Activated CD4-positive, alpha-beta memory T cell treated with anti-CD3 and anti-CD28 coated beads for 36 hours (primary cell): ENCODE measurements at regions not wholly inside any gene's neighbourhood (a gene's known extent, or its start where the extent isn't known, plus 50 kb on each side); places are given as distances from the start of the nearest gene placed in this dataset.
"Not testable (repeated sequence)": the region's sequence is repeated elsewhere in the genome, so short reads cannot be mapped to it uniquely, and the experiment has no call there.

ENCODE experiments used
- CTCF ChIA-PET: fragments of 350-600 bp; sonication (Branson Sonifier 250); formaldehyde crosslinking; loops from one replicate; lab custom pipeline; 2021; ENCODE audit warnings: antibody characterized with exemption, inconsistent platforms; lab: Charles Lee
- POLR2A ChIA-PET: fragments of 350-600 bp; sonication (Branson Sonifier 250); formaldehyde crosslinking; loops from one replicate; lab custom pipeline; 2021; ENCODE audit warnings: antibody characterized with exemption; lab: Charles Lee
- DNase-seq: peaks from one replicate; pipeline ENCODE4 v3.0.0-alpha.2; 2020
- H3K27ac Mint-ChIP-seq: one replicate; pipeline ENCODE4 v1.8.0; 2021; ENCODE audit warnings: mixed read lengths
- H3K27me3 Mint-ChIP-seq: one replicate; pipeline ENCODE4 v1.8.0; 2021; ENCODE audit warnings: mixed read lengths
- H3K36me3 Mint-ChIP-seq: one replicate; pipeline ENCODE4 v1.8.0; 2021; ENCODE audit warnings: mixed read lengths
- H3K4me1 Mint-ChIP-seq: one replicate; pipeline ENCODE4 v1.8.0; 2021; ENCODE audit warnings: low read depth, mixed read lengths
- H3K4me3 Mint-ChIP-seq: one replicate; pipeline ENCODE4 v1.8.0; 2021; ENCODE audit warnings: mild to moderate bottlenecking, mixed read lengths
- H3K9me3 Mint-ChIP-seq: one replicate; pipeline ENCODE4 v1.8.0; 2021; ENCODE audit warnings: mixed read lengths
- intact Hi-C: fragments of 100-400 bp; cut with micrococcal nuclease; formaldehyde crosslinking; loops from one replicate; pipeline ENCODE4 v1.15.1; 2023

DNA sequence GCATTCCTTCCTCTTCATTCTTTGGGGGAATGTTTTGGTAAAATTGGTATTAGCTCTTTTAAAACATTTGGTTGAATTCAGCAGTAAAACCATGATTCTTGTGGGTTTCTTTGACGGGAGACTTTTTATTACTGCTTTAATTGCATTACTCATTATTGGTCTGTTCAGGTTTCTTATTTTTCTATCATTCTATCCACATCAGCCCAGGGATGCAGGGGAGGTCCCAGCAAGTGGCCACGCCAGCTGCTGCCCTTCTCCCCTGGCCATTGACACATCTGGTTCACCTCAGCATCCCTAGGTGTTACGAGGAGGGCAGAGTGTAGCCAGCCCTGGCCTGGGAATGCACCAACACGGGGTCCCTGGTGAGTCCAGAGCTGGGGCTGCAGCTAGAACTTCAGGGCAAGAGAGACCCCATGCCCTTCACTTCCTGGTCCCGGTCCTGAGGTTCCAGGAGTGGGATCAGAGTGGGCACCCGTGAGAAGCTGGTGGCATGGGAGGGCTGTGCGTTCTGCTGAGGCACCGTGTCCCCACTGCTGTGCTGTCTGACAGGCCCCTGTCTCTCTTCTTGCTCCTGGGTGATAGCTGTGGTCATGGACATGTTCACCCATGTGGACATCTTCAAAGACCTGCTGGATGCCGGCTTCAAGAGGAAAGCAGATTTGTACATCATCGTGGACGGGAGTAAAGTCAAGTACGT, 72.1 kb upstream of the THOC3 start:
- CTCF ChIA-PET, H3K27me3 Mint-ChIP-seq, intact Hi-C loops, H3K36me3 Mint-ChIP-seq, H3K9me3 Mint-ChIP-seq, POLR2A ChIA-PET, DNase-seq: not testable (repeated sequence)
- Mint-ChIP-seq H3K4me3 (peak overlapping the region; percentile 16), H3K27ac (peak overlapping the region; percentile 3), H3K4me1 (peaks cover 49% of the 10 kb centered on the region)

DNA sequence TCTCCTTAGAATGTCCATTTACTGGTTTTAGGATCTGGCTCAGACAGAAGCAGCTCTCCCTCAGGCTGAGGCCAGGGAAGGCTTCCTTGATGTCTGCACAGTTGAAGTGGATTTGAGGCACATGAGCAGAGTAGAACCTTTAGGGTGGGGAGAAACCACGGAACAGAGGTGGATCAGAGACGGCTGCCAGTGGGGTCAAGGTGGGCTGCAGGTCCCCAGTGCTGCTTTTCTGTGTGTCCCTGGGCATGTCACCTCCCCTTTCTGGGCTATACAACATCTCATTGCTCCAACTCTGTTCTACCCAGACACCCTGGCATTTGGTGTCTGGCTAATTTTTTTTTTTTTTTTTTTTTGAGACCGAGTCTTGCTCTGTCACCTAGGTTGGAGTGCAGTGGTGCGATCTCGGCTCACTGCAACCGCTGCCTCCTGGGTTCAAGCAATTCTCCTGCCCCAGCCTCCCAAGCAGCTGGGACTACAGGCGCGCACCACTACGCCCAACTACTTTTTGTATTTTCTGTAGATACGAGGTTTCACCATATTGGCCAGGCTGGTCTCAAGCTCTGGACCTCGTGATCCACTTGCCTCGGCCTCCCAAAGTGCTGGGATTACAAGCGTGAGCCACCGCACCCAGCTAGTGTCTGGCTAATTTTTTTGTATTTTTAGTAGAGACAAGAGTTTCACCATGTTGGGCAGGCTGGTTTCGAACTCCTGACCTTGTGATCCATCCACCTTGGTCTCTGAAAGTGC, 73.3 kb upstream of the THOC3 start:
- H3K36me3 Mint-ChIP-seq, H3K4me3 Mint-ChIP-seq, intact Hi-C loops, CTCF ChIA-PET, POLR2A ChIA-PET, H3K27ac Mint-ChIP-seq, H3K9me3 Mint-ChIP-seq, DNase-seq, H3K27me3 Mint-ChIP-seq: not testable (repeated sequence)
- peaks cover 39% of the 10 kb centered on the region for H3K4me1 Mint-ChIP-seq

DNA sequence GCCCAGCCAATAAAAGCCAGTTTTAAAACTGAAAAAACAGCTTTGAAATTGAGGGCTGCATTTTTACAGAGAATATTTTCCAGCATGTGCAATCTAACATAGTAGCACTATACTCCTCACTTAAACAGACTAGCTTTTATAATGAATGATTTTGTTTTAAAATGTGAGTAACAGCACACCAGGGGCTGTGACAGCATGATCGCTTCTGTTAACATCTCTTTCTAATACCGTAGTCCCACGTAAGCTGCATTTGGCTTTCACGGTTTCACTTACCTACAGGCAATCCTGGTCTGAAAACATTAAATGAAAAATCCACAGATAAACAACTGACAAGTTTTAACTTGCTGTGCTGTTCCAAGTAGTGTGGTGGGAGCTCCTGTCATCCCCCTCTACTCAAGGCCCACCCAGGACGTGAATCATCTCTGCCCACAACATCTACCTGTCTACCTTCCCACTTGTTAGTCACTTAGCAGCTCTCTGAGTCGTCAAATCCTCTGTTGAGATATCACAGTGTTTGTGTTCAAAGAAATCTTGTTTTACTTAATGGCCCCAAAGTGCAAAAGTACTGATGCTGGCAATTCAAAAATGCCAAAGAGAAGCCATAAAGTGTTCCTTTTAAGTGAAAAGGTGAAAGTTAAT, 74.0 kb upstream of the THOC3 start:
- DNase-seq = peak; percentile 55
- H3K27me3 Mint-ChIP-seq, H3K9me3 Mint-ChIP-seq, H3K4me3 Mint-ChIP-seq, H3K36me3 Mint-ChIP-seq, POLR2A ChIA-PET, intact Hi-C loops, CTCF ChIA-PET: not testable (repeated sequence)
- Mint-ChIP-seq H3K4me1 (peaks cover 34% of the 10 kb centered on the region), H3K27ac (peak overlapping the region; percentile 61)

DNA sequence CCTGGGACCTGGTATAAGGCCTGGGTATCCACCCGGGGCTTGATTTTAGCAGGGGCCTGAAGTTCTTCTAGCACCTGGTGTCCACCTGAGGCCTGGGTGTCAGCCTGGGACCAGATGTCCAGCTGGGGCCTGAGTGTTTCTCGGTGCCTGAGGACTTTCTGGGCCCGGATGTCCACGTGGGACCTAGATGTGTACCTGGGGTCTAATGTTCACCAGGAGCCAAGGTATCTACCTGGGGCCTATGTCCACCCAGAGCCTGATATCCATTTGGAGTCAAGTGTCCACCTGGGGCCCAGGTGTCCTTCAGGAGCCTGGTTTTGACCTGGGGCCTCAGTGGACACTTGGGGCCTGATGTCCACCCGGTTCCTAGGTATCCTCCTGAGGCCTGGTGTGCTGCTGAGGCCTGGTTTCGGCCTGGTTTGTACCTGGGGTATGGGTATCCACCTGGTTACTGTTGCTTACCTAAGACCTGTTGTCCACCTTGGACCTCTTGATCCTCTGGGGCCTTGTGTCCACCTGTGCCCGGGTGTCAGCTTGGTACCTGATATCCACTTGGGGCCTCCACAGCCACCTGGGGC, 75.2 kb upstream of the THOC3 start:
- H3K36me3 Mint-ChIP-seq, H3K9me3 Mint-ChIP-seq, CTCF ChIA-PET, intact Hi-C loops, H3K4me3 Mint-ChIP-seq, H3K27ac Mint-ChIP-seq, H3K27me3 Mint-ChIP-seq, POLR2A ChIA-PET, DNase-seq: not testable (repeated sequence)
- peaks cover 26% of the 10 kb centered on the region for H3K4me1 Mint-ChIP-seq

DNA sequence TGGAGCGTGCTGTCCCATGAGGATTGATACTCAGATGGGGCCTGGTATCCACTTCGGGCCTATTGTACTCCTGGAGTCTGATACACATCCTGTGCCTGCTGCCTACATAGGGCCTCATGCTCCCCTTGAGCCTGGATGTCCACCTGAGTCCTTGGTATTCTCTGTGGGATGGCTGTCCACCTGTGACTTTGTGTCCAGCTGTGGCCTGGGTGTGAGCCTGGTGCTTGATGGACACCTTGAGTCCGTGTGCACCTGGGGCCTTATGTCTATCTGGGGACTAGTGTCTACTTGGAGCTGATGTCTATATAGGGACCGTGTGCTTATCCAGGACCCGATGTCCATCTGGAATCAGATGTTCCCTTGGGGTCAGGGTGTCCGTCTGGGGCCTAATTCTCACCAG, 75.9 kb upstream of the THOC3 start:
- CTCF ChIA-PET, intact Hi-C loops, H3K27me3 Mint-ChIP-seq: not testable (repeated sequence)

DNA sequence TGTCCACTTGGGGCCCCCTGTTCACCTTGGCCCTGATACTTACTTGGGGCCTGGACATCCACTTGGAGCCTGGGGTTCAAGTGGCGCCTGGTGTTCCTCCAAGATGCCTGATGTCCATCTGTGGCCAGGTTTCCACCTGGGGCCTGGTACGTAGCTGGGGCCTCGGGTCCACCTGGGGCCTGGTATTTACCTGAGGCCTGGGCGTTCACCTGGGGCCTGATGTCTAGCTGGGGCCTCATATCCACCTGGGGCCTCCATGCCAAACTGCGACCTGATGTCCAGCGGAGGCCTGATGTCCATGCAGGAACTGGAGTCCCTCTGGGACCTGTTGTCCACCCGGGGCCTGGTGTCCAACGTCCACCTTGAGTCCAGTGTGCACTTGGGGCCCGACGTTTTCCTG, 76.3 kb upstream of the THOC3 start:
- H3K9me3 Mint-ChIP-seq, intact Hi-C loops, H3K27me3 Mint-ChIP-seq, DNase-seq, H3K4me3 Mint-ChIP-seq, CTCF ChIA-PET, H3K36me3 Mint-ChIP-seq, H3K27ac Mint-ChIP-seq, POLR2A ChIA-PET: not testable (repeated sequence)
- peaks cover 23% of the 10 kb centered on the region for H3K4me1 Mint-ChIP-seq

More for the DNA sequence above, 75.9 kb upstream of the THOC3 start:
- H3K4me1 Mint-ChIP-seq = peaks cover 26% of the 10 kb centered on the region
- H3K4me3 Mint-ChIP-seq, DNase-seq, H3K9me3 Mint-ChIP-seq, H3K36me3 Mint-ChIP-seq, H3K27ac Mint-ChIP-seq, POLR2A ChIA-PET: not testable (repeated sequence)

DNA sequence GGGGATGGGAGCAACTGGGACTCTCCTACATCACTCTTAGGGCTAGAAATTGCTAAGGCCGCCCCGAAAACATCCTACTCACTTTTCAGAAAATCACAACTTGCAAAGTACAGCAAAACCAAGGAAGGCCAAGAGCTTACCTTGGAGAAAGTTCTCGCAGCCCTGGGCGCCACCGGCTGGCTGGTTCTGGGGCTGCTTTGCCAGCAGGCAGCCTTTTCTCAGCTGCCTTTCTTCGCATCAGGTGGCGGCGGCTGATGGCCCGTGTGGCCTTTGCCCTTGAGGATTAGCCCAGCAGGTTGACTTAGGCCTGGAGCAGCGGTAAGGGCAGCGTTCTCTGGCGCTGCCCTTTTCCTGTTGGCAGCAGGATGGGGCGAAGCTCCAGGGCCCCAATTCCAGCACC, 77.3 kb upstream of the THOC3 start:
- DNase-seq = peak; percentile 51
- H3K36me3 Mint-ChIP-seq, intact Hi-C loops, H3K9me3 Mint-ChIP-seq, H3K27me3 Mint-ChIP-seq, H3K4me3 Mint-ChIP-seq, POLR2A ChIA-PET, CTCF ChIA-PET, H3K27ac Mint-ChIP-seq: not testable (repeated sequence)
- H3K4me1 Mint-ChIP-seq = peaks cover 15% of the 10 kb centered on the region

DNA sequence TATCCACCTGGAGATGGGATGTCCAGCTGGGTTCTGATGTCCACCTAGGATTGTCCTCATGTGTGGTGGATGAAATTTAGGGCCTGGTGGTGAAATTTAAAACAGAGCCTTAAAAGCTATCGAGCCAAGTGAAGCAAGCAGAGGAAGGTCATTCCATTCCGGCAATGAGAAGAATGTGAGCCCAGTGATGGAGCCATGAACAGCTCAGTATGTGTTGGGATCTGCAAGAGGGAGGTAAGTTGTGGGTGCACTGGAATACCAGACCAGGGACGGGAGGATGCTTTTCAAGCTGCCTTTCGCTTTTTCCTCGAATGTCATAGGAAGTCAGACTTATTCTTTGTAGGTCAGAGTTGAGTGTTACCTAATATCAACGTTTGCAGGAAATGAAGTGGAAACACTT, 80.6 kb upstream of the THOC3 start:
- intact Hi-C loops, DNase-seq, CTCF ChIA-PET, H3K27me3 Mint-ChIP-seq, H3K36me3 Mint-ChIP-seq, H3K9me3 Mint-ChIP-seq, H3K4me3 Mint-ChIP-seq, H3K27ac Mint-ChIP-seq, H3K4me1 Mint-ChIP-seq, POLR2A ChIA-PET: not testable (repeated sequence)

DNA sequence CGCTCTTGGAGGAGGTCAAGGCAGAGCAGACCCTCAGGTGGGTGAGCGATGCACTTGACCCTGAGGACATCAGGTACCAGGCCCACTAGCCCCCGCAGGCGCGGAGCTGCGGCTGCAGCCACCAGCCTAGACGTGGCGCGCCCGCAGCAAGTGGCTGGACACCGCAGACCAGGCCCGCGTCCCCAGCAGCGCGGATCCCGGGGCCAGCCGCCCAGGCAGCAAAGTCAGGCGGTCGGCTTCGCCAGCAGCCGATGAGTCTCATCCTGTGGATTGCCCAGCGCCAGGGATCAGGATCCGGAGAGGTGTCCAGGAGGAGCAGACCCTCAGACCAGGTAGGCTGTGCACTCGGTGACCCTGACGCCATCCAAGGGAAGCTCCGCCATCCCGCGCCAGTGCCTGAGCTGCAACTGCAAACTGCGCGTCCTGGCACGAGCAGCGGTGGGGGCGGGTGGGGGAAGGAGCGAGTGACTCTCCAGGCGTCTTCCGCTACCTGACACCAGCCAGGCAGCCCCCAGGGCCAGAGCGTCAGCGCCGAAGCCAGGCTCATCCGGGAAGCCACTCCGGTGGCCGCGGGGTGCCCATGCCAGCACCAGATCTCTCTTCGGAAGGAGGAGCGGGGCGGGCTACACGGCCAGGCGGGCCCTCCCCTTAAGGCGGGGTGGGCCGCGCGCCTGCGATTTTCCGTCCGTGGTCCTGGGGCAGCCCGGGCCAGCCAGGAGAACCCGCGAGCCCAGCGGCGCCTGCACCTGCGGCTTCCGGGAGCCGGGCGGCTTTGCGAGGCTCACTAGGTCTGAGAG, 92.6 kb upstream of the THOC3 start:
- intact Hi-C loops, H3K36me3 Mint-ChIP-seq, H3K27ac Mint-ChIP-seq, H3K27me3 Mint-ChIP-seq, CTCF ChIA-PET, H3K4me3 Mint-ChIP-seq, POLR2A ChIA-PET, H3K9me3 Mint-ChIP-seq, H3K4me1 Mint-ChIP-seq: not testable (repeated sequence)
- DNase-seq = peak; percentile 40

DNA sequence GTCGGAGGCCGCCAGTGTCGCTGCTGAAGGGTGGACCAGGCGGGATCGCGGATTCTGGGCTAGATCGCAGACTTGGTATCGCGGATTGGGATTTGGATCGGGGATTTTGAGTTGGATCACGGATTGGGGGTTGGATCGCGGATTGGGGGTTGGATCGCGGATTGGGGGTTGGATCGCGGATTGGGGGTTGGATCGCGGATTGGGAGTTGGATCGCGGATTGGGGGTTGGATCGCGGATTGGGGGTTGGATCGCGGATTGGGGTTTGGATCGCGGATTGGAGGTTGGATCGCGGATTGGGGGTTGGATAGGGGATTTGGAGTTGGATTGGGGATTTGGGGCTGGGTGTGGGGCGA, 93.1 kb upstream of the THOC3 start:
- H3K27me3 Mint-ChIP-seq, H3K4me1 Mint-ChIP-seq, POLR2A ChIA-PET, intact Hi-C loops, H3K9me3 Mint-ChIP-seq, H3K36me3 Mint-ChIP-seq, DNase-seq, H3K4me3 Mint-ChIP-seq, CTCF ChIA-PET, H3K27ac Mint-ChIP-seq: not testable (repeated sequence)

DNA sequence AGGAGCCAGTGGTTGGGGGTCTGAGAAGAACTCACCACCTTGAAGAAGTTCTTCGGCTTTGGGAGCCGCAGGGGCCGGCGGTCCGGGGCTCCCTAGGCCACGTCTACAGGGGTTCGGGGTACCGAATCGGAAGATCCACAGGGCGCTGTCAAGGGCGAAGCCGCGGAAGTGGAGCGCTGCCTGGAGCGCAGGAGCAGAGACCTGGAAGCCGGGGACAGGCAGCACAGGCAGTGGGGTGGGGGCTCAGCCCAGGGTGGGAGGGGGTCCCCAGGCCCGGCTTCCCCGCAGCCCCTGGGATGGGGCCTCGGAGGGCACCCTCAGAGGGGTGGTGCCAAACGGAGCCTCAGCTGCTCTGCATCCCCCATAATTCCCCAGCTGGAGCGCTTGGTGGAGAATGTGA, 93.5 kb upstream of the THOC3 start:
- intact Hi-C loops, H3K4me1 Mint-ChIP-seq, H3K27ac Mint-ChIP-seq, H3K9me3 Mint-ChIP-seq, DNase-seq, H3K36me3 Mint-ChIP-seq, POLR2A ChIA-PET, CTCF ChIA-PET, H3K27me3 Mint-ChIP-seq, H3K4me3 Mint-ChIP-seq: not testable (repeated sequence)
